Uterus (tissue), 2 donors: ENCODE measurements at regions not wholly inside any gene's neighbourhood (a gene's known extent, or its start where the extent isn't known, plus 50 kb on each side); places are given as distances from the start of the nearest gene placed in this dataset.

Experiments used
- POLR2A ChIP-seq, 2 donors: fragments of 450-650 bp; IDR thresholded peaks; one replicate each; pipeline ENCODE4 v1.6.1; 2016; ENCODE audit warnings: antibody characterized with exemption in 2 of 2, mild to moderate bottlenecking in 1 of 2, moderate library complexity in 1 of 2
- TF ChIP-seq, protein P1 (sequence below), 4 experiments: fragments of 200-600 bp in 2 of 4; fragments of 450-650 bp in 2 of 4; sonication (generic) in 2 of 4; IDR thresholded peaks; one replicate each; pipeline ENCODE4 v1.5.1; 2016 to 2019; ENCODE audit warnings: antibody characterized with exemption in 4 of 4, mild to moderate bottlenecking in 2 of 4, moderate library complexity in 1 of 4

DNA sequence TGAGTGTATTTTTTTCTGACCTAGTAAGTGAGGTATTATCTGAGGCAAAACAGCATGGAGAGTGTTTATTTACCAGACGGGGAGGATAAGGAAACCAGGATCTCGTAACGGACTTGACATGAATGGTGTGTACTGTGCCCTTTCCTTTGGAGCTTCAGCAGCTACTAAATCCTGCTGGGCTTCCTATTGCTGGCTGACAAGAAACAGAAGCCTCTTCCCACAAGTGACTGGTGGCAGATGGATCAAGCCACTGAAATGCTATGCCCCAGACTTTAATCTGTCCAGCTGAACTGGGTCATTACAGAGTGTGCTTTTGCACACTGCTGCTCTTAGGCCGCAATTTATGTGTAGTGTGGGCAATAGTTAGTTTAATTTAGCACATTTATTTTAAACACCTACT is 162.7 kb upstream of the MRPS30 start:
- TF ChIP-seq, protein P1, sequence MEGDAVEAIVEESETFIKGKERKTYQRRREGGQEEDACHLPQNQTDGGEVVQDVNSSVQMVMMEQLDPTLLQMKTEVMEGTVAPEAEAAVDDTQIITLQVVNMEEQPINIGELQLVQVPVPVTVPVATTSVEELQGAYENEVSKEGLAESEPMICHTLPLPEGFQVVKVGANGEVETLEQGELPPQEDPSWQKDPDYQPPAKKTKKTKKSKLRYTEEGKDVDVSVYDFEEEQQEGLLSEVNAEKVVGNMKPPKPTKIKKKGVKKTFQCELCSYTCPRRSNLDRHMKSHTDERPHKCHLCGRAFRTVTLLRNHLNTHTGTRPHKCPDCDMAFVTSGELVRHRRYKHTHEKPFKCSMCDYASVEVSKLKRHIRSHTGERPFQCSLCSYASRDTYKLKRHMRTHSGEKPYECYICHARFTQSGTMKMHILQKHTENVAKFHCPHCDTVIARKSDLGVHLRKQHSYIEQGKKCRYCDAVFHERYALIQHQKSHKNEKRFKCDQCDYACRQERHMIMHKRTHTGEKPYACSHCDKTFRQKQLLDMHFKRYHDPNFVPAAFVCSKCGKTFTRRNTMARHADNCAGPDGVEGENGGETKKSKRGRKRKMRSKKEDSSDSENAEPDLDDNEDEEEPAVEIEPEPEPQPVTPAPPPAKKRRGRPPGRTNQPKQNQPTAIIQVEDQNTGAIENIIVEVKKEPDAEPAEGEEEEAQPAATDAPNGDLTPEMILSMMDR (IDR thresholded peaks at IDR 0.05) = no peak
- no peak for TF ChIP-seq POLR2A (IDR thresholded peaks at IDR 0.05)
